ENCODE measurements at regions not wholly inside any gene's neighbourhood (a gene's known extent, or its start where the extent isn't known, plus 50 kb on each side); places are given as distances from the start of the nearest gene placed in this dataset.

DNA sequence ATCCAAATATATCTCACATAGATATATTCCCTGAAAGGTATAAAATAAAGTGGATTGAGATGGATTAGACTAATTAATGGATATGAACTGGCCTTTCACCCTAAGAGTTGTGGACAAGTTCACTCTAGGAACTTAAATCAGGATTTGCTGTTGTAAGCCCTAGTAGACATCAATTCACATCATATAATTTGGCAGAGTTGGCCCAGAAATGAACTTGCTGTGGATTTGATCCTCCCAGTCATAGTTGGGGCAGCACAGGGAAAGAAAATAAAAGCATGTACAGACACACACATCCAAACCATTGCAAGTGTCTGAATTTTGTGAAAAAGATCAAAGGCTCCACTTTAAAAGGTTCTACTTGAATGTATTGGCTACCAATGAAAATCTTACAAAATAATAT, 734.7 kb upstream of the NR2F2 start:
- no peak for TF ChIP-seq POU5F1 (IDR thresholded peaks at IDR 0.05; ENCODE audit: low read depth, low read length)
- no peak for TF ChIP-seq HDAC2 (IDR thresholded peaks at IDR 0.05; ENCODE audit: borderline replicate concordance in 1 of 2, low read depth in 2 of 2, low read length in 2 of 2)
- no peak for TF ChIP-seq POLR2AphosphoS5 (IDR thresholded peaks at IDR 0.05; ENCODE audit: low read depth, low read length)
- TF ChIP-seq RFX5 (IDR thresholded peaks at IDR 0.05; ENCODE audit: borderline replicate concordance, low read depth, low read length): no peak
- no peak overlapping the region for H2BK5ac ChIP-seq (ENCODE audit: low read depth, low read length)
- H3K27ac ChIP-seq (ENCODE audit: low read depth, low read length): no peak overlapping the region
- H3K14ac ChIP-seq (ENCODE audit: insufficient read length): no peak overlapping the region
- H3K4ac ChIP-seq (replicated peaks; ENCODE audit: insufficient read length, low read depth, low read length): no peak overlapping the region
- no peak overlapping the region for H2AK5ac ChIP-seq (ENCODE audit: low read depth, low read length)
- no peak overlapping the region for H3K9ac ChIP-seq (replicated peaks in 1 of 4; ENCODE audit: extremely low read depth in 1 of 4, low read depth in 3 of 4, low read length in 3 of 4)
- H2BK20ac ChIP-seq (ENCODE audit: low read length): no peak overlapping the region
- no peak overlapping the region for H4K5ac ChIP-seq (ENCODE audit: insufficient read length, low read depth, low read length)
- no peak overlapping the region for H3K18ac ChIP-seq (ENCODE audit: extremely low read depth, low read length)
- no peak overlapping the region for H4K8ac ChIP-seq (ENCODE audit: extremely low read depth, insufficient read depth, low read length)
- no peak overlapping the region for H2BK120ac ChIP-seq (replicated peaks; ENCODE audit: low read depth, low read length)
- H3K23ac ChIP-seq (ENCODE audit: insufficient read length): no peak overlapping the region
- H3K9me3 ChIP-seq (ENCODE audit: insufficient read depth in 2 of 2, low read depth in 1 of 2, low read length in 1 of 2): no peaks in the 10 kb centered on the region
- H4K91ac ChIP-seq (replicated peaks; ENCODE audit: insufficient read length, low read length): no peak overlapping the region
- no peaks in the 10 kb centered on the region for H3K36me3 ChIP-seq (ENCODE audit: control insufficient read depth in 2 of 4, insufficient read depth in 4 of 4, low read length in 3 of 4)
- no peak overlapping the region for H2AFZ ChIP-seq (ENCODE audit: low read length)
- no peaks in the 10 kb centered on the region for H3K4me1 ChIP-seq (replicated peaks in 1 of 4; ENCODE audit: control insufficient read depth in 3 of 4, insufficient read depth in 4 of 4, low read length in 3 of 4)
- H3K79me2 ChIP-seq (ENCODE audit: control insufficient read depth in 1 of 2, insufficient read depth in 2 of 2, low read length in 2 of 2): no peaks in the 10 kb centered on the region
- no peak overlapping the region for H2BK15ac ChIP-seq (ENCODE audit: low read length)
- CTCF ChIA-PET (ENCODE audit: partially characterized antibody): no interaction called here
- H3K4me2 ChIP-seq (ENCODE audit: insufficient read depth in 1 of 2, low read depth in 2 of 2, low read length in 2 of 2): no peak overlapping the region
- H3K4me3 ChIP-seq (ENCODE audit: extremely low read depth in 1 of 4, insufficient read depth in 2 of 4, low read depth in 3 of 4, low read length in 4 of 4): no peak overlapping the region
- H2BK12ac ChIP-seq (ENCODE audit: low read depth, low read length): no peak overlapping the region
- FAIRE-seq: no peak
- H3K79me1 ChIP-seq (ENCODE audit: low read depth, low read length): no peaks in the 10 kb centered on the region
- POLR2A ChIA-PET (ENCODE audit: partially characterized antibody): no interaction called here
- no peak for DNase-seq (ENCODE audit: low read depth in 1 of 2, low spot score in 2 of 2)
- H3K56ac ChIP-seq (replicated peaks; ENCODE audit: insufficient read length, low read depth, low read length): no peak overlapping the region
- H3K23me2 ChIP-seq (ENCODE audit: low read depth, low read length): no peaks in the 10 kb centered on the region
- no peaks in the 10 kb centered on the region for H3K27me3 ChIP-seq (replicated peaks in 1 of 4; ENCODE audit: control insufficient read depth in 3 of 4, extremely low read depth in 1 of 4, insufficient read depth in 3 of 4, low read length in 3 of 4)
- no peaks in the 10 kb centered on the region for H4K20me1 ChIP-seq (replicated peaks in 1 of 2; ENCODE audit: control insufficient read depth in 1 of 2, insufficient read depth in 2 of 2, low read length in 2 of 2)

All from H1 (cell line).